Posterior cingulate gyrus (tissue), 11 donors: ENCODE measurements at regions not wholly inside any gene's neighbourhood (a gene's known extent, or its start where the extent isn't known, plus 50 kb on each side); places are given as distances from the start of the nearest gene placed in this dataset.

ENCODE experiments used
- DNase-seq, 10 donors: peaks; one replicate each; pipeline versions ENCODE4 v3.0.0 to v3.0.0-alpha.2; 2020 to 2021; ENCODE audit warnings: mixed read lengths in 3 of 10
- intact Hi-C: fragments of 100-400 bp; cut with DNase I; formaldehyde crosslinking; loops from one replicate; pipeline ENCODE4 v1.15.1; 2023

DNA sequence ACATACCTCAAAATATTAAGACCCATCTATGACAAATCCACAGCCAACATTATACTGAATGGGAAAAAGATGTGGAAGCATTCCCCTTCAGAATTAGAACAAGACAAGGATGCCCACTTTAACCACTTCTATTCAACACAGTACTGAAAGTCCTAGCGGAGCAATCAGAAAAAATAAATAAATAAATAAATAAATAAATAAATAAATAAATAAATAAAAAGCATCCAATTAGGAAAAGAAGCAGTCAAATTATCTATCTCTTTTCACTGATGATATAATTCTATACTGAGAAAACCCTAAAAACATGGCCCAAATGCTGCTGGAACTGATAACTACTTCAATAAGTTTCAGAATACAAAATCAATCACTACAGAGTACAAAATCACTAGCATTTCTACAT lies 67.5 kb downstream of the PRR32 start:
- intact Hi-C loops = no loop called here
- DNase-seq = no peak

DNA sequence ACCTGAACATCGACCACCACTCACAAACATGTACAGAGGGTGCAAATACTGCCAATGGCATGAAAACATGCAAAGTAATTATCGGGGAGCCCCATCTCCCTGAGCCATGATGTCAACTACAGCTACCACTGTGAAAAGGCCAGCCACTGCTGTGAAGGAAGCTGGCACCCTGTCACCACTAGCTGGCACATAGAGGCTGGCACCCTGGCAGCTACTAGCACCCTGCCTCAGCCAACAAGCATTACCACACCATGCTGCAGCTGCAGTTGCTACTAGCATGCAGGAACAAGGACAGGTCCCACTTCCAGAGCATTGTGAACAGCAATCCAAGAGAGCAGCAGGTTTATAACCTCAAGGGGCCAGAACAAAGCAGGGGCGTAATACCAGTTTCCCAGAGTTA lies 81.4 kb downstream of the PRR32 start:
- peak in 1 of 10 donors; percentile 62 for DNase-seq
- intact Hi-C loops = no loop called here

- DNase-seq = no peak
- intact Hi-C loops = no loop called here
Measured at GRCh38 chrX:126929071-126929470, 109.5 kb downstream of the PRR32 start.

- no peak for DNase-seq
- intact Hi-C loops = no loop called here
Measured at GRCh38 chrX:126967225-126967624, 147.7 kb downstream of the PRR32 start.

DNA sequence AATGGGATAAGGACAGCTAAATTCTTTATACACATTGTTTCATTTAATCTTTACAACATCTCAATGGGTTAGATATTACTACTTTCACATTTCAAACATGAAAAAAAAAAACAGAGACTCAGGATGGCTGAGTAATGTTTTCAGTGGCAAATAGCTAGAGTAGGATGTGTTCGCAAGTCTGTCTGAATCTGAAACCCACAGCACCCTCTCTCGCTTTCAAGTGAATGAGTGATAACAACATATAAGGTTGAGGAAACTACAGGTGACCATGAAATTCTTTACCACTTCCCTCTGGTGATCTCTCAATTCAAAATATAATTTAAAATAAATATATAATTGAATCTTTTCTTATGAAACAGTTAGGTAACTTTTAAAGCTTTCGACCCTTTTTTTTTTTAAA lies 162.6 kb downstream of the PRR32 start:
- DNase-seq = no peak
- intact Hi-C loops = no loop called here

DNA sequence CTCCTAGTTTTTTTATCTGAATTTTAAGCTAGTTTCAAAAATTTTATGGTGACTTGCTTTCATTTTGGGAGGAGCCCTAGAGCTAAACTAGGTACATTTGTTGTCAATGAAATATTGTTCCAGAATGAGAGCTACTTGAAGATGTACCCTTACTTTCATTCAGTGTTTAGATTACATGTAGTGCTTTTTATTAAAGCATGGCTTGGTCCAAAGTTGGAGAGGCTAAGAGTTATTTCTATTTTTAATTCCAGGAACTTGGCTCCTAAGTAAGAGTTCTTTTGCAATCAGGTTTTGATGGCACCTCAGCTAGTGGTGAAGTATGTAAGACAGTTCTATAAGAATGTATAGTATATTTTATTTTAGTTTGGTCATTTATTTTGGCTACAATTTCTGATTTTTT lies 165.5 kb downstream of the PRR32 start:
- DNase-seq = no peak
- intact Hi-C loops = no loop called here

GRCh38 chrX:126985981-126986380 lies 166.5 kb downstream of the PRR32 start:
- intact Hi-C loops = no loop called here
- peak in 2 of 10 donors; percentile 62 to 65 for DNase-seq

GRCh38 chrX:126994032-126994600 lies 174.6 kb downstream of the PRR32 start:
- no peak for DNase-seq
- intact Hi-C loops = no loop called here

DNA sequence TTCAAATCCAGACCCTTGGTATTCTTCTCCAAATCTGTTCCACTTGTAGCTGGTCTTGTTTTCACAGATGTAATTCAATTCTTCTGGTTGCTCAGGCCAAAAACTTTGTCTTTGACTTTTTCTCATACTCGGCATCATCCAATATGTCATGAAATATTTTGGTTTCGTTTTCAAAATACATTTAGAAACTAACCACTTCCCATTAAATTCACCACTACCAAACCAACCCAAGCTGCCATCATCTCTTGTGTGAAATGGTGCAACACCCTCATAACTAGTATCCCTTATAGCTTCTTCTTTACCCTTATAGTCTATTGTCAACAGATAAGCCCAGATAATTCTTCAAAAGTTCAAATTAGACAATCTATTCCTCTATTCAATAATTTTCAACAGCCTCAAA lies 192.1 kb downstream of the PRR32 start:
- DNase-seq = no peak
- intact Hi-C loops = no loop called here

DNA sequence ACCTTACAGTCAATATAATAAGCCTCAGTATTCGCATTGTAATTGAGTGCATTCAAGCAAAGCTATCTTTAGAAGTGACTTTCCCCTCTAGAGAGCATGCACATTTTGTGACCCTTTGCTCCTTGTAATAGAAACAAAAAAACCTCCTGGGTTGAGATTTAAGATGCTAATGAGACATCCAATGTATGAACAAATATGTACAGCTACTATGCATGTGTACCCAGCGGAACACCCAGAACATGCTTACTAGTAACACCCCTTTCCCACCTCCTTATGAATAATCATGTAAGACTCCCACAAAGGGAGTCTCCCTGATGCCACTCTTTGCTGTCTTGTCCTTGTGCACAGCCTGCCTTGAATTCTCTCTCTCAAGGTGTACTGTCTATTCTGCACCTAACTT lies 205.5 kb downstream of the PRR32 start:
- intact Hi-C loops = no loop called here

GRCh38 chrX:127030016-127030748 lies 210.7 kb downstream of the PRR32 start:
- intact Hi-C loops = no loop called here
- DNase-seq = no peak

More for the DNA sequence above, 205.5 kb downstream of the PRR32 start:
- no peak for DNase-seq

GRCh38 chrX:127037159-127037558 lies 217.6 kb downstream of the PRR32 start:
- intact Hi-C loops = no loop called here
- DNase-seq = no peak

DNA sequence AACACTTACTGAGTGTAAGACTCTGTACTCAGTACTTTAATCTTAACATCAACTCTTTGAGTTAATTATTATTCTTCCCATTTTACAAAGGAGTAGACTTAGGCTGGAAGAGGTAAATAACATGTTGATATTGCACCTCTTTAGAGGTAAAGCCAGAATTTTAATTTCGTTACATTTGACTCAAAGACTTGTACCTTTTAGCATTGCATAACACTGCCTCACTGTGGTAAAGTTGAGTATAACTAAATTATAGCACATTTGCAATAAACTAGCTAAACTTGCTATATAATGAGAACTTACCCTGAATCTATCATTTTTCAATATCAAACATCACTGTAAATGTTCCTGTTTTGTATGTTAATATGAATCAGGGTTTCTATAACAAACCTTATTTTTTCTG lies 218.5 kb downstream of the PRR32 start:
- intact Hi-C loops = no loop called here

GRCh38 chrX:127057891-127058619 lies 238.5 kb downstream of the PRR32 start:
- no peak for DNase-seq
- intact Hi-C loops = no loop called here

More for the DNA sequence above, 218.5 kb downstream of the PRR32 start:
- no peak for DNase-seq

- intact Hi-C loops = no loop called here
Measured at GRCh38 chrX:127085939-127086338, 266.4 kb downstream of the PRR32 start.

GRCh38 chrX:127112726-127113125 lies 293.2 kb downstream of the PRR32 start:
- intact Hi-C loops = no loop called here
- no peak for DNase-seq

More at GRCh38 chrX:127085939-127086338, 266.4 kb downstream of the PRR32 start:
- DNase-seq = no peak

DNA sequence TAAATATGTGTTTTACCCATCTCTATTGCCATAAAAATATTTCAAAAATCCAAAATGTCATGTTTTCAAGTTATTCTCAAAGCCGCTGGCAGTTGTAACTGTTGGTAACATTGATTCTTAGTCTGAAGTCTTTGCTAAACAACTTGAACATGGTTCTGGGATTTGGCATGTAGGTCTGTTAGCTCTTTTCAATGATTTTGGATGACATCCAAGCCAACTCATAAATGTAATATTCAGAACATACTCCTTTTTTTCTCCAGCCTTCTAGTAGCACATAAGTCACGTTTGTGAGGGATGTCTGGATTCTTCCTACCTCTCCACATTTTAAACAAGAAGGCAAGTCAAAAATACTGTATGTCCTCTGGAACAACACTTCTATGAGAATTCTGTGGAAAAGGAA lies 305.3 kb downstream of the PRR32 start:
- intact Hi-C loops = no loop called here

GRCh38 chrX:127128282-127128681 lies 308.8 kb downstream of the PRR32 start:
- DNase-seq = no peak
- intact Hi-C loops = no loop called here

More for the DNA sequence above, 305.3 kb downstream of the PRR32 start:
- DNase-seq = no peak

- intact Hi-C loops = no loop called here
- peak in 1 of 10 donors; percentile 54 for DNase-seq
Measured at GRCh38 chrX:127129510-127129909, 310.0 kb downstream of the PRR32 start.

- no peak for DNase-seq
- intact Hi-C loops = no loop called here
Measured at GRCh38 chrX:127138218-127138617, 318.7 kb downstream of the PRR32 start.

DNA sequence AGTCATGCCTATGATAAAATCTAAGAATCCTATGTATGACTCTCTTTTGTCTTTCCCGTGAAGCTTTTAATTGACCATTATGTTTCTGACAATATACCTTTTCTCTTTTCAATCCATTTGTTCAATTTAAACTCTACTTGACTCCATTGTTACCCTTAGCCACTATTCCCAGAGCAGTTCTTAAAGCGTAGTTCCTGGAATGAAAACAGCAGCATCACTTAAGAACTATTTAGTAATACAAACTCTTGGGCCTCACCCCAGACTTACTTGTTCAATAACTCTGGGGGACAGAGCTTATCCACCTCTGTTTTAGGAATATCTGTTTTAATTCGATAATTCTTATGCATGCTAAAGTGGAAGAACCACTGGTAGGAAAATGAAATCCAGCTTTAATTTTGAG lies 358.4 kb downstream of the PRR32 start:
- no peak for DNase-seq
- intact Hi-C loops = no loop called here

- intact Hi-C loops = no loop called here
- DNase-seq = no peak
Measured at GRCh38 chrX:127187095-127187494, 367.6 kb downstream of the PRR32 start.
